Loucy (cell line): ENCODE measurements at regions not wholly inside any gene's neighbourhood (a gene's known extent, or its start where the extent isn't known, plus 50 kb on each side); places are given as distances from the start of the nearest gene placed in this dataset.

Experiments
- H2AFZ ChIP-seq: fragments of 200-600 bp; sonication (generic); 2 replicates; pipeline ENCODE4 v1.6.0; 2016; ENCODE audit warnings: antibody characterized with exemption, mild to moderate bottlenecking, low read length, moderate library complexity
- H3F3A ChIP-seq: fragments of 200-600 bp; 2 replicates; pipeline ENCODE4 v1.6.0; 2016; ENCODE audit warnings: antibody characterized with exemption, low read depth, mild to moderate bottlenecking
- H3K27me3 ChIP-seq: fragments of 200-600 bp; sonication (generic); 2 replicates; pipeline ENCODE4 v1.6.1; 2014; ENCODE audit warnings: low read length, mild to moderate bottlenecking; ENCODE audit not compliant: insufficient read depth, poor library complexity, severe bottlenecking
- H3K36me3 ChIP-seq: fragments of 200-600 bp; sonication (generic); 2 replicates; pipeline ENCODE4 v1.6.1; 2016; ENCODE audit warnings: low read length; ENCODE audit not compliant: insufficient read depth
- H3K4me1 ChIP-seq: fragments of 200-600 bp; sonication (generic); 2 replicates; pipeline ENCODE4 v1.5.1; 2014; ENCODE audit warnings: low read length, mild to moderate bottlenecking; ENCODE audit not compliant: insufficient read depth, poor library complexity, severe bottlenecking
- H3K4me2 ChIP-seq: fragments of 200-600 bp; sonication (generic); 2 replicates; pipeline ENCODE4 v1.6.0; 2014; ENCODE audit warnings: antibody characterized with exemption, low read length, low read depth, mild to moderate bottlenecking; ENCODE audit not compliant: poor library complexity, severe bottlenecking
- H3K4me3 ChIP-seq: fragments of 200-600 bp; sonication (generic); 2 replicates; pipeline ENCODE4 v1.5.1; 2014; ENCODE audit warnings: low read length, mild to moderate bottlenecking, mixed read lengths; ENCODE audit not compliant: poor library complexity, severe bottlenecking
- H3K79me2 ChIP-seq: fragments of 200-600 bp; sonication (generic); 2 replicates; pipeline ENCODE4 v1.6.1; 2014; ENCODE audit warnings: low read length; ENCODE audit not compliant: insufficient read depth
- H3K9ac ChIP-seq: fragments of 200-600 bp; sonication (generic); 2 replicates; pipeline ENCODE4 v1.6.0; 2014; ENCODE audit warnings: mild to moderate bottlenecking, low read depth, low read length, moderate library complexity; ENCODE audit not compliant: poor library complexity, severe bottlenecking
- H3K9me2 ChIP-seq: fragments of 200-600 bp; sonication (generic); replicated peaks from 2 replicates; pipeline ENCODE4 v1.6.1; 2016; ENCODE audit warnings: low read depth, low read length, mixed read lengths
- H3K9me3 ChIP-seq: fragments of 200-600 bp; sonication (generic); 2 replicates; pipeline ENCODE4 v1.6.1; 2014; ENCODE audit warnings: mild to moderate bottlenecking, antibody characterized with exemption, low read length, low read depth; ENCODE audit not compliant: insufficient read depth
- H4K20me1 ChIP-seq: fragments of 200-600 bp; sonication (generic); 2 replicates; pipeline ENCODE4 v1.6.0; 2014; ENCODE audit warnings: antibody characterized with exemption, low read length, mild to moderate bottlenecking; ENCODE audit not compliant: insufficient read depth, poor library complexity, severe bottlenecking
- CTCF ChIP-seq: fragments of 200-600 bp; sonication (generic); conservative IDR thresholded peaks from 2 replicates; pipeline ENCODE4 v1.5.1; 2014; ENCODE audit warnings: mild to moderate bottlenecking, antibody characterized with exemption, low read length
- EZH2phosphoT487 ChIP-seq: fragments of 200-600 bp; IDR thresholded peaks from 2 replicates; pipeline ENCODE4 v1.6.1; 2018; ENCODE audit warnings: antibody characterized with exemption, mild to moderate bottlenecking, moderate library complexity, borderline replicate concordance

DNA sequence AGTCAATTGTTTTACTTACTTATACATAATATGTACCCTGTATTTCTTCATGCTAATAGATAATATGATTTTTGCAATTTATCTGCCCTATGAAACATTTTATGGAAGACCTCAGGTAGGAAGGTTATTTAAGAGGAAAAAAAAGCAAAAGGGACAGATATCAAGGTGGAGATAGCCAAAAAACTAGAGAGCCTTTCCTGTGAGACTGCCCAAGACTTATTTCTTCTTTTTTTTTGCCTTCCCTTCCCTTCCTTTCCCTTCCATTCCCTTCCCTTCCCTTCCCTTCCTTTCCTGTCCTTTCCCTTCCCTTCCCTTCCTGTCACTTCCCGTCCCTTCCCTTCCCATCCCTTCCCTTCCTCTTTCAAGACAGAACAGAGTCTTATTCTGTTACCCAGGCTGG is 80.6 kb upstream of the HMCN1 start:
- H3K4me2 ChIP-seq, result no peak overlapping the region
- H3K79me2 ChIP-seq, result no peaks in the 10 kb centered on the region
- H3K4me3 ChIP-seq, result no peak overlapping the region
- H2AFZ ChIP-seq, result no peak overlapping the region
- no peaks in the 10 kb centered on the region for H3K27me3 ChIP-seq
- H3K4me1 ChIP-seq, result no peaks in the 10 kb centered on the region
- TF ChIP-seq EZH2phosphoT487 (no peak), CTCF (no peak)
- H3K36me3 ChIP-seq, result no peaks in the 10 kb centered on the region
- H3K9ac ChIP-seq, result no peak overlapping the region
- no peaks in the 10 kb centered on the region for H3F3A ChIP-seq
- H4K20me1 ChIP-seq, result no peaks in the 10 kb centered on the region
- H3K9me3 ChIP-seq, result no peaks in the 10 kb centered on the region
- H3K9me2 ChIP-seq, result no peaks in the 10 kb centered on the region

GRCh38 chr1:185652348-185652747 is 81.8 kb upstream of the HMCN1 start:
- Histone ChIP-seq H2AFZ (no peak overlapping the region), H4K20me1 (no peaks in the 10 kb centered on the region), H3F3A (no peaks in the 10 kb centered on the region; the same call in 1 of the 2 replicates), H3K79me2 (no peaks in the 10 kb centered on the region), H3K4me3 (no peak overlapping the region), H3K9ac (no peak overlapping the region), H3K36me3 (no peaks in the 10 kb centered on the region), H3K27me3 (no peaks in the 10 kb centered on the region), H3K4me1 (peaks cover 9% of the 10 kb centered on the region), H3K4me2 (no peak overlapping the region), H3K9me3 (no peaks in the 10 kb centered on the region), H3K9me2 (no peaks in the 10 kb centered on the region)
- TF ChIP-seq EZH2phosphoT487 (no peak), CTCF (peak; percentile 66)

- H3K79me2 ChIP-seq, result no peaks in the 10 kb centered on the region
- no peaks in the 10 kb centered on the region; the same call in 1 of the 2 replicates for H3F3A ChIP-seq
- no peak for TF ChIP-seq EZH2phosphoT487
- no peak for TF ChIP-seq CTCF
- H3K4me3 ChIP-seq, result no peak overlapping the region
- H3K9me3 ChIP-seq, result no peaks in the 10 kb centered on the region
- no peaks in the 10 kb centered on the region for H3K36me3 ChIP-seq
- H3K9ac ChIP-seq, result no peak overlapping the region
- H3K27me3 ChIP-seq, result no peaks in the 10 kb centered on the region
- no peaks in the 10 kb centered on the region for H4K20me1 ChIP-seq
- H2AFZ ChIP-seq, result no peak overlapping the region
- no peaks in the 10 kb centered on the region for H3K9me2 ChIP-seq
- H3K4me1 ChIP-seq, result peaks cover 24% of the 10 kb centered on the region
- H3K4me2 ChIP-seq, result no peak overlapping the region
Observed at GRCh38 chr1:185650602-185651230, 83.5 kb upstream of the HMCN1 start.
